ENCODE measurements at regions not wholly inside any gene's neighbourhood (a gene's known extent, or its start where the extent isn't known, plus 50 kb on each side); places are given as distances from the start of the nearest gene placed in this dataset.
A peak's percentile ranks its signal among the peaks of the same experiment; 100 is the strongest.

DNA sequence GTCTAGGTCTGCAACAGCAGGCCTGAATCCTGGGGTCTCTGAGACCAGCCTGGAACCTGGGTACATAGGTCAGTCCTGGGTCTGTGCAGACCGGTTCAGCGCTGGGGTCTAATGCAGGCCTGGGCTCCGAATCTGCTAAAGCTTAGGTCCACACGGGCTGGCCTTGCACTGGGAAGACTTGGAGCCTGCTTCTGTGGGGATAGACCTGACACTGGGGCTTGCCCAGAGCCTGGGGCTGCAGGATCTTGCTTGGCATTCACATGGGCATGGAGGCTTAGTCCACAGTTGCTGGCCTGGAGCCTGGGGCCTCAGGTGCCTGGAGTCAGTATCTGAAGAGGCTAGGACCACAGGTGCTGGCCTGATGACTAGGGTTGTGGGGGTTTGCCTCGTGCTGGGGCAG, 369.8 kb upstream of the SEL1L start:
- Histone ChIP-seq H3K4me1 (ENCODE audit: insufficient read depth, low read length, severe bottlenecking) (no peaks in the 10 kb centered on the region), H3K9ac (ENCODE audit: low read length) (no peak overlapping the region), H3K9me3 (ENCODE audit: low read length) (no peaks in the 10 kb centered on the region), H3K4me3 (ENCODE audit: low read depth, low read length, poor library complexity, severe bottlenecking) (no peak overlapping the region), H3F3A (ENCODE audit: insufficient read depth, low read length) (no peaks in the 10 kb centered on the region), H3K4me2 (ENCODE audit: low read length) (no peak overlapping the region), H3K27me3 (ENCODE audit: insufficient read depth, low read length) (no peaks in the 10 kb centered on the region), H3K79me2 (ENCODE audit: insufficient read depth, low read length) (no peaks in the 10 kb centered on the region), H3K27ac (ENCODE audit: low read depth, low read length, poor library complexity, severe bottlenecking) (no peak overlapping the region), H4K20me1 (ENCODE audit: insufficient read depth, low read length) (no peaks in the 10 kb centered on the region), H3K9me2 (ENCODE audit: low read depth, low read length) (no peaks in the 10 kb centered on the region), H3K36me3 (ENCODE audit: insufficient read depth, low read length) (no peaks in the 10 kb centered on the region), H2AFZ (ENCODE audit: low read length) (no peak overlapping the region)
- TF ChIP-seq, protein P1, sequence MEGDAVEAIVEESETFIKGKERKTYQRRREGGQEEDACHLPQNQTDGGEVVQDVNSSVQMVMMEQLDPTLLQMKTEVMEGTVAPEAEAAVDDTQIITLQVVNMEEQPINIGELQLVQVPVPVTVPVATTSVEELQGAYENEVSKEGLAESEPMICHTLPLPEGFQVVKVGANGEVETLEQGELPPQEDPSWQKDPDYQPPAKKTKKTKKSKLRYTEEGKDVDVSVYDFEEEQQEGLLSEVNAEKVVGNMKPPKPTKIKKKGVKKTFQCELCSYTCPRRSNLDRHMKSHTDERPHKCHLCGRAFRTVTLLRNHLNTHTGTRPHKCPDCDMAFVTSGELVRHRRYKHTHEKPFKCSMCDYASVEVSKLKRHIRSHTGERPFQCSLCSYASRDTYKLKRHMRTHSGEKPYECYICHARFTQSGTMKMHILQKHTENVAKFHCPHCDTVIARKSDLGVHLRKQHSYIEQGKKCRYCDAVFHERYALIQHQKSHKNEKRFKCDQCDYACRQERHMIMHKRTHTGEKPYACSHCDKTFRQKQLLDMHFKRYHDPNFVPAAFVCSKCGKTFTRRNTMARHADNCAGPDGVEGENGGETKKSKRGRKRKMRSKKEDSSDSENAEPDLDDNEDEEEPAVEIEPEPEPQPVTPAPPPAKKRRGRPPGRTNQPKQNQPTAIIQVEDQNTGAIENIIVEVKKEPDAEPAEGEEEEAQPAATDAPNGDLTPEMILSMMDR (IDR thresholded peaks at IDR 0.05; ENCODE audit: low read length): no peak
- no peak for TF ChIP-seq EZH2 (IDR thresholded peaks at IDR 0.05; ENCODE audit: borderline replicate concordance, low read length)

DNA sequence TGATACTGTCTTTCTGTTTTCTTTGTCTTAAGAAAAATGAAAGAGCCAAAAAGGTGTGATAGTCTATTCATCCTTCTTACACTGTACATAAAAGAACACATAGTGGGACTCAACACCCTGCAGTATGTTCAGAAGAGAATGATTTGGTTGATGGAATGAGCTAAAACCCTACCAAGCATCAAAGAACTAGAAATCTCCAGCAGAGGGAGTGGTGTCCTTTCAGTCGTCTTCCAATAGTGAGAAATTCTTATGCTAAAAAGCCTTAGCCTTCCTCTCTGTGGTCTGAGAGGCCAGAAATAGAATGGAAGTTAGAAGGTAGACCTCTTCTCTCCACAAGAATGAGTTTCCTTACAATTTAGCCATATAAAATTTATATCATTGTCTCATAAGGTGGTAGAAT, 393.4 kb upstream of the SEL1L start:
- TF ChIP-seq, protein P1 (IDR thresholded peaks at IDR 0.05; ENCODE audit: low read length): peak; percentile 18; the same call in 1 of the 2 replicates
- no peak for TF ChIP-seq EZH2 (IDR thresholded peaks at IDR 0.05; ENCODE audit: borderline replicate concordance, low read length)
- Histone ChIP-seq H2AFZ (ENCODE audit: low read length) (no peak overlapping the region), H3K4me2 (ENCODE audit: low read length) (no peak overlapping the region), H3K36me3 (ENCODE audit: insufficient read depth, low read length) (no peaks in the 10 kb centered on the region), H3K9me3 (ENCODE audit: low read length) (no peaks in the 10 kb centered on the region), H3K9ac (ENCODE audit: low read length) (no peak overlapping the region), H4K20me1 (ENCODE audit: insufficient read depth, low read length) (no peaks in the 10 kb centered on the region), H3K79me2 (ENCODE audit: insufficient read depth, low read length) (no peaks in the 10 kb centered on the region), H3K4me3 (ENCODE audit: low read depth, low read length, poor library complexity, severe bottlenecking) (no peak overlapping the region), H3K27ac (ENCODE audit: low read depth, low read length, poor library complexity, severe bottlenecking) (no peak overlapping the region), H3F3A (ENCODE audit: insufficient read depth, low read length) (no peaks in the 10 kb centered on the region), H3K27me3 (ENCODE audit: insufficient read depth, low read length) (no peaks in the 10 kb centered on the region), H3K4me1 (ENCODE audit: insufficient read depth, low read length, severe bottlenecking) (no peaks in the 10 kb centered on the region), H3K9me2 (ENCODE audit: low read depth, low read length) (no peaks in the 10 kb centered on the region)

DNA sequence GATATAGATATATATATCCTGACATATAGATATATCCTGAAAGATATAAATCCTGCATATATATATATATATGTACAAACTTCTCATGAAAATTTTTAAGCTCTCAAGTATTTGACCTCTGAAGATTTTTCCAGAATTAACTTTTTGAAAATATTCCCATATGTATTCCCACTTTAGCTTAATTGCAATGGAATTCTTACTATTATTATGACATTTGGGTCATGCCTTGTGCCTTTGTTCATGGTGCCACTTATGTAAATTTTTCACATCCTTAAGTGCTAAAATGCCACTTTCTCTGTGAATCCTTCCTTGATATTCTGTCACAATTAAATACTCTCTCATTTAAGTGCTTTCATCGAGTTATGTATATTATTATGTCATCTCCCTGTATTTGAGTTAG, 398.2 kb upstream of the SEL1L start:
- Histone ChIP-seq H3K9ac (ENCODE audit: low read length) (no peak overlapping the region), H3K4me1 (ENCODE audit: insufficient read depth, low read length, severe bottlenecking) (no peaks in the 10 kb centered on the region), H4K20me1 (ENCODE audit: insufficient read depth, low read length) (no peaks in the 10 kb centered on the region), H3K36me3 (ENCODE audit: insufficient read depth, low read length) (no peaks in the 10 kb centered on the region), H3K9me3 (ENCODE audit: low read length) (no peaks in the 10 kb centered on the region), H3K4me2 (ENCODE audit: low read length) (no peak overlapping the region), H3K79me2 (ENCODE audit: insufficient read depth, low read length) (no peaks in the 10 kb centered on the region), H3K27ac (ENCODE audit: low read depth, low read length, poor library complexity, severe bottlenecking) (no peak overlapping the region), H3K27me3 (ENCODE audit: insufficient read depth, low read length) (no peaks in the 10 kb centered on the region), H2AFZ (ENCODE audit: low read length) (no peak overlapping the region), H3F3A (ENCODE audit: insufficient read depth, low read length) (no peaks in the 10 kb centered on the region), H3K4me3 (ENCODE audit: low read depth, low read length, poor library complexity, severe bottlenecking) (no peak overlapping the region), H3K9me2 (ENCODE audit: low read depth, low read length) (no peaks in the 10 kb centered on the region)
- TF ChIP-seq, protein P1 (IDR thresholded peaks at IDR 0.05; ENCODE audit: low read length): no peak
- no peak for TF ChIP-seq EZH2 (IDR thresholded peaks at IDR 0.05; ENCODE audit: borderline replicate concordance, low read length)
